ENCODE measurements at regions not wholly inside any gene's neighbourhood (a gene's known extent, or its start where the extent isn't known, plus 50 kb on each side); places are given as distances from the start of the nearest gene placed in this dataset.
"Not testable (repeated sequence)": the region's sequence is repeated elsewhere in the genome, so short reads cannot be mapped to it uniquely, and the experiment has no call there.

GRCh38 chr11:11724994-11725393, 103.2 kb upstream of the GALNT18 start:
- no peak overlapping the region for H3K4me3 ChIP-seq (ENCODE audit: low read depth, low read length)
- TF ChIP-seq POLR2A (IDR thresholded peaks at IDR 0.05; ENCODE audit: extremely low read depth, insufficient read length) = no peak
- TF ChIP-seq MAX (IDR thresholded peaks at IDR 0.05; ENCODE audit: low read depth, low read length) = no peak
- TF ChIP-seq CTCF (IDR thresholded peaks at IDR 0.05; ENCODE audit: low read depth, low read length) = no peak
- TF ChIP-seq MYC (IDR thresholded peaks at IDR 0.05; ENCODE audit: low read depth, low read length) = no peak
- no peak for DNase-seq (ENCODE audit: low read depth)

- H3K4me3 ChIP-seq (ENCODE audit: low read depth, low read length) = no peak overlapping the region
- TF ChIP-seq POLR2A (IDR thresholded peaks at IDR 0.05; ENCODE audit: extremely low read depth, insufficient read length) = no peak
- no peak for TF ChIP-seq MYC (IDR thresholded peaks at IDR 0.05; ENCODE audit: low read depth, low read length)
- TF ChIP-seq MAX (IDR thresholded peaks at IDR 0.05; ENCODE audit: low read depth, low read length) = no peak
- TF ChIP-seq CTCF (IDR thresholded peaks at IDR 0.05; ENCODE audit: low read depth, low read length) = no peak
- DNase-seq (ENCODE audit: low read depth) = no peak
Observed at GRCh38 chr11:11722861-11723260, 101.1 kb upstream of the GALNT18 start.

- no peak for DNase-seq (ENCODE audit: low read depth)
- TF ChIP-seq POLR2A (IDR thresholded peaks at IDR 0.05; ENCODE audit: extremely low read depth, insufficient read length) = no peak
- TF ChIP-seq MYC (IDR thresholded peaks at IDR 0.05; ENCODE audit: low read depth, low read length) = no peak
- no peak for TF ChIP-seq MAX (IDR thresholded peaks at IDR 0.05; ENCODE audit: low read depth, low read length)
- TF ChIP-seq CTCF (IDR thresholded peaks at IDR 0.05; ENCODE audit: low read depth, low read length) = no peak
- H3K4me3 ChIP-seq (ENCODE audit: low read depth, low read length) = no peak overlapping the region
Observed at GRCh38 chr11:11722246-11722645, 100.4 kb upstream of the GALNT18 start.

GRCh38 chr11:11718511-11718910, 96.7 kb upstream of the GALNT18 start:
- no peak for DNase-seq (ENCODE audit: low read depth)
- no peak overlapping the region for H3K4me3 ChIP-seq (ENCODE audit: low read depth, low read length)
- TF ChIP-seq MAX (IDR thresholded peaks at IDR 0.05; ENCODE audit: low read depth, low read length) (no peak), POLR2A (IDR thresholded peaks at IDR 0.05; ENCODE audit: extremely low read depth, insufficient read length) (no peak), CTCF (IDR thresholded peaks at IDR 0.05; ENCODE audit: low read depth, low read length) (no peak), MYC (IDR thresholded peaks at IDR 0.05; ENCODE audit: low read depth, low read length) (no peak)

GRCh38 chr11:11717064-11717725, 95.4 kb upstream of the GALNT18 start:
- TF ChIP-seq POLR2A (IDR thresholded peaks at IDR 0.05; ENCODE audit: extremely low read depth, insufficient read length) = no peak
- TF ChIP-seq MYC (IDR thresholded peaks at IDR 0.05; ENCODE audit: low read depth, low read length) = no peak
- no peak for TF ChIP-seq MAX (IDR thresholded peaks at IDR 0.05; ENCODE audit: low read depth, low read length)
- no peak for TF ChIP-seq CTCF (IDR thresholded peaks at IDR 0.05; ENCODE audit: low read depth, low read length)
- H3K4me3 ChIP-seq (ENCODE audit: low read depth, low read length) = no peak overlapping the region
- DNase-seq (ENCODE audit: low read depth) = no peak

- not testable (repeated sequence) for H3K4me3 ChIP-seq (ENCODE audit: low read depth, low read length)
Observed at GRCh38 chr11:11715075-11715474, 93.3 kb upstream of the GALNT18 start.

More at GRCh38 chr11:11715075-11715474, 93.3 kb upstream of the GALNT18 start:
- DNase-seq (ENCODE audit: low read depth) = not testable (repeated sequence)
